Progenitor cell of endocrine pancreas (in vitro differentiated cells): ENCODE measurements at regions not wholly inside any gene's neighbourhood (a gene's known extent, or its start where the extent isn't known, plus 50 kb on each side); places are given as distances from the start of the nearest gene placed in this dataset.

Experiments
- DNase-seq: peaks from one replicate; pipeline ENCODE4 v3.0.0; 2021; ENCODE audit warnings: low spot score; ENCODE audit not compliant: unreplicated experiment
- H3K27ac Mint-ChIP-seq: 2 replicates; pipeline ENCODE4 v1.8.0; 2021; ENCODE audit warnings: mild to moderate bottlenecking, moderate library complexity, mixed read lengths
- H3K27me3 Mint-ChIP-seq: 2 replicates; pipeline ENCODE4 v1.8.0; 2021; ENCODE audit warnings: mixed read lengths
- H3K36me3 Mint-ChIP-seq: 2 replicates; pipeline ENCODE4 v1.8.0; 2022; ENCODE audit warnings: mixed read lengths; ENCODE audit not compliant: insufficient read depth
- H3K4me1 Mint-ChIP-seq: 2 replicates; pipeline ENCODE4 v1.8.0; 2021; ENCODE audit warnings: low read depth, mixed read lengths
- H3K4me3 Mint-ChIP-seq: 2 replicates; pipeline ENCODE4 v1.8.0; 2021; ENCODE audit warnings: low read depth, mild to moderate bottlenecking, moderate library complexity, mixed read lengths
- H3K9me3 Mint-ChIP-seq: 2 replicates; pipeline ENCODE4 v1.8.0; 2021; ENCODE audit warnings: low read depth, mixed read lengths
- TF ChIP-seq, protein P1 (sequence below): fragments of 200-600 bp; sonication (generic); IDR thresholded peaks from one replicate; pipeline ENCODE4 v1.5.0; 2021; ENCODE audit warnings: antibody characterized with exemption, mild to moderate bottlenecking; ENCODE audit not compliant: unreplicated experiment

GRCh38 chr5:53236683-53237082 is 127.1 kb upstream of the MOCS2 start:
- H3K36me3 Mint-ChIP-seq = no peaks in the 10 kb centered on the region
- DNase-seq = no peak
- H3K27ac Mint-ChIP-seq = no peak overlapping the region
- no peaks in the 10 kb centered on the region for H3K9me3 Mint-ChIP-seq
- no peaks in the 10 kb centered on the region for H3K4me1 Mint-ChIP-seq
- no peak overlapping the region for H3K4me3 Mint-ChIP-seq
- H3K27me3 Mint-ChIP-seq = no peaks in the 10 kb centered on the region
- TF ChIP-seq, protein P1, sequence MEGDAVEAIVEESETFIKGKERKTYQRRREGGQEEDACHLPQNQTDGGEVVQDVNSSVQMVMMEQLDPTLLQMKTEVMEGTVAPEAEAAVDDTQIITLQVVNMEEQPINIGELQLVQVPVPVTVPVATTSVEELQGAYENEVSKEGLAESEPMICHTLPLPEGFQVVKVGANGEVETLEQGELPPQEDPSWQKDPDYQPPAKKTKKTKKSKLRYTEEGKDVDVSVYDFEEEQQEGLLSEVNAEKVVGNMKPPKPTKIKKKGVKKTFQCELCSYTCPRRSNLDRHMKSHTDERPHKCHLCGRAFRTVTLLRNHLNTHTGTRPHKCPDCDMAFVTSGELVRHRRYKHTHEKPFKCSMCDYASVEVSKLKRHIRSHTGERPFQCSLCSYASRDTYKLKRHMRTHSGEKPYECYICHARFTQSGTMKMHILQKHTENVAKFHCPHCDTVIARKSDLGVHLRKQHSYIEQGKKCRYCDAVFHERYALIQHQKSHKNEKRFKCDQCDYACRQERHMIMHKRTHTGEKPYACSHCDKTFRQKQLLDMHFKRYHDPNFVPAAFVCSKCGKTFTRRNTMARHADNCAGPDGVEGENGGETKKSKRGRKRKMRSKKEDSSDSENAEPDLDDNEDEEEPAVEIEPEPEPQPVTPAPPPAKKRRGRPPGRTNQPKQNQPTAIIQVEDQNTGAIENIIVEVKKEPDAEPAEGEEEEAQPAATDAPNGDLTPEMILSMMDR = no peak

GRCh38 chr5:53237876-53238275 is 128.3 kb upstream of the MOCS2 start:
- Mint-ChIP-seq H3K4me1 (no peaks in the 10 kb centered on the region), H3K9me3 (no peaks in the 10 kb centered on the region), H3K27me3 (no peaks in the 10 kb centered on the region), H3K36me3 (no peaks in the 10 kb centered on the region), H3K4me3 (no peak overlapping the region), H3K27ac (no peak overlapping the region)
- DNase-seq = no peak
- TF ChIP-seq, protein P1 = no peak

- TF ChIP-seq, protein P1 = no peak
- H3K4me3 Mint-ChIP-seq = no peak overlapping the region
- H3K27ac Mint-ChIP-seq = no peak overlapping the region
- no peak for DNase-seq
- no peaks in the 10 kb centered on the region for H3K9me3 Mint-ChIP-seq
- no peaks in the 10 kb centered on the region for H3K4me1 Mint-ChIP-seq
- no peaks in the 10 kb centered on the region for H3K27me3 Mint-ChIP-seq
- H3K36me3 Mint-ChIP-seq = no peaks in the 10 kb centered on the region
Observed at GRCh38 chr5:53239301-53239990, 129.9 kb upstream of the MOCS2 start.

GRCh38 chr5:53240661-53241060 is 131.1 kb upstream of the MOCS2 start:
- TF ChIP-seq, protein P1 = no peak
- no peak overlapping the region for H3K27ac Mint-ChIP-seq
- H3K4me1 Mint-ChIP-seq = no peaks in the 10 kb centered on the region
- H3K36me3 Mint-ChIP-seq = no peaks in the 10 kb centered on the region
- H3K4me3 Mint-ChIP-seq = no peak overlapping the region
- no peaks in the 10 kb centered on the region for H3K9me3 Mint-ChIP-seq
- no peaks in the 10 kb centered on the region for H3K27me3 Mint-ChIP-seq
- no peak for DNase-seq

- no peak for DNase-seq
- TF ChIP-seq, protein P1 = no peak
- no peaks in the 10 kb centered on the region for H3K36me3 Mint-ChIP-seq
Observed at GRCh38 chr5:53241572-53241971, 132.0 kb upstream of the MOCS2 start.

More at GRCh38 chr5:53241572-53241971, 132.0 kb upstream of the MOCS2 start:
- no peaks in the 10 kb centered on the region for H3K9me3 Mint-ChIP-seq
- H3K27ac Mint-ChIP-seq = no peak overlapping the region
- peaks cover 2% of the 10 kb centered on the region for H3K27me3 Mint-ChIP-seq
- no peaks in the 10 kb centered on the region for H3K4me1 Mint-ChIP-seq
- H3K4me3 Mint-ChIP-seq = no peak overlapping the region
